ENCODE measurements at regions not wholly inside any gene's neighbourhood (a gene's known extent, or its start where the extent isn't known, plus 50 kb on each side); places are given as distances from the start of the nearest gene placed in this dataset.
"Not testable (repeated sequence)": the region's sequence is repeated elsewhere in the genome, so short reads cannot be mapped to it uniquely, and the experiment has no call there.

GRCh38 chr1:56249234-56249633 is 330.1 kb downstream of the PLPP3 start:
- 0% methylated on average over 2 of the region's 2 CpGs for WGBS (ENCODE audit: insufficient coverage)
- peak; percentile 72 to 84 (median 73) for DNase-seq
- Mint-ChIP-seq H3K36me3 (no peaks in the 10 kb centered on the region), H3K27me3 (ENCODE audit: low read depth in 3 of 3) (peaks cover 0 to 4% (median 0%) of the 10 kb centered on the region in 3 donors), H3K4me3 (peak overlapping the region in 1 of 2 donors; percentile 70), H3K9me3 (peaks cover 0 to 5% (median 1%) of the 10 kb centered on the region in 7 donors), H3K27ac (peak overlapping the region; percentile 48 to 90 (median 83)), H3K4me1 (peaks cover 5% of the 10 kb centered on the region)
- Histone ChIP-seq H3K4me3 (replicated peaks in 1 of 3; ENCODE audit: low read depth in 2 of 3, low read length in 3 of 3) (peak overlapping the region in 1 of 3 experiments; percentile 50), H2AFZ (ENCODE audit: insufficient read depth, low read depth, low read length, poor library complexity, severe bottlenecking) (no peak overlapping the region), H3K79me2 (ENCODE audit: insufficient read depth, low read length) (no peaks in the 10 kb centered on the region), H4K20me1 (ENCODE audit: insufficient read depth, low read length) (no peaks in the 10 kb centered on the region), H3K9me3 (replicated peaks in 1 of 2; ENCODE audit: control insufficient read depth in 1 of 2, insufficient read depth in 1 of 2, low read length in 2 of 2) (no peaks in the 10 kb centered on the region), H3K27ac (ENCODE audit: low read depth in 1 of 2, low read length in 2 of 2) (peak overlapping the region in 1 of 2 donors; percentile 64), H3K36me3 (replicated peaks in 1 of 2; ENCODE audit: control insufficient read depth in 1 of 2, insufficient read depth in 2 of 2, low read length in 2 of 2) (no peaks in the 10 kb centered on the region), H3K27me3 (ENCODE audit: control insufficient read depth in 2 of 2, insufficient read depth in 2 of 2, low read length in 2 of 2) (no peaks in the 10 kb centered on the region), H3K9ac (ENCODE audit: insufficient read depth, low read length, poor library complexity, severe bottlenecking) (no peak overlapping the region), H3K4me1 (ENCODE audit: control insufficient read depth in 1 of 2, insufficient read depth in 2 of 2, low read length in 2 of 2) (peaks cover 21 to 28% of the 10 kb centered on the region in 2 donors), H3K4me2 (replicated peaks; ENCODE audit: extremely low read depth, low read length, poor library complexity, severe bottlenecking) (peak overlapping the region; percentile 67)
- TF ChIP-seq CTCF (IDR thresholded peaks at IDR 0.05): no peak
- intact Hi-C loops (cut with micrococcal nuclease): no loop called here

GRCh38 chr1:56248138-56248537 is 331.2 kb downstream of the PLPP3 start:
- no peak overlapping the region for H2AFZ ChIP-seq (ENCODE audit: insufficient read depth, low read depth, low read length, poor library complexity, severe bottlenecking)
- no peaks in the 10 kb centered on the region for H3K27me3 ChIP-seq (ENCODE audit: control insufficient read depth in 2 of 2, insufficient read depth in 2 of 2, low read length in 2 of 2)
- no peak overlapping the region for H3K9ac ChIP-seq (ENCODE audit: insufficient read depth, low read length, poor library complexity, severe bottlenecking)
- no peaks in the 10 kb centered on the region for H4K20me1 ChIP-seq (ENCODE audit: insufficient read depth, low read length)
- H3K36me3 Mint-ChIP-seq: no peaks in the 10 kb centered on the region
- peaks cover 5% of the 10 kb centered on the region for H3K4me1 Mint-ChIP-seq
- H3K27me3 Mint-ChIP-seq (ENCODE audit: low read depth in 3 of 3): peaks cover 0 to 4% (median 0%) of the 10 kb centered on the region in 3 donors
- no peak for TF ChIP-seq CTCF (IDR thresholded peaks at IDR 0.05)
- H3K9me3 ChIP-seq (replicated peaks in 1 of 2; ENCODE audit: control insufficient read depth in 1 of 2, insufficient read depth in 1 of 2, low read length in 2 of 2): no peaks in the 10 kb centered on the region
- no peaks in the 10 kb centered on the region for H3K36me3 ChIP-seq (replicated peaks in 1 of 2; ENCODE audit: control insufficient read depth in 1 of 2, insufficient read depth in 2 of 2, low read length in 2 of 2)
- WGBS (ENCODE audit: insufficient coverage): no CpG with 5 or more reads among the region's 1 CpG
- H3K27ac Mint-ChIP-seq: no peak overlapping the region
- peaks cover 2 to 9% (median 7%) of the 10 kb centered on the region in 7 donors for H3K9me3 Mint-ChIP-seq
- H3K79me2 ChIP-seq (ENCODE audit: insufficient read depth, low read length): no peaks in the 10 kb centered on the region
- no peak overlapping the region for H3K4me2 ChIP-seq (replicated peaks; ENCODE audit: extremely low read depth, low read length, poor library complexity, severe bottlenecking)
- H3K4me3 ChIP-seq (replicated peaks in 1 of 3; ENCODE audit: low read depth in 2 of 3, low read length in 3 of 3): no peak overlapping the region
- H3K4me3 Mint-ChIP-seq: no peak overlapping the region
- no peak overlapping the region for H3K27ac ChIP-seq (ENCODE audit: low read depth in 1 of 2, low read length in 2 of 2)
- DNase-seq: no peak
- H3K4me1 ChIP-seq (ENCODE audit: control insufficient read depth in 1 of 2, insufficient read depth in 2 of 2, low read length in 2 of 2): peaks cover 21 to 28% of the 10 kb centered on the region in 2 donors
- intact Hi-C loops (cut with micrococcal nuclease): no loop called here

GRCh38 chr1:56246726-56247125 is 332.6 kb downstream of the PLPP3 start:
- H3K9me3 Mint-ChIP-seq: peaks cover 2 to 20% (median 14%) of the 10 kb centered on the region in 7 donors
- WGBS (ENCODE audit: insufficient coverage): no CpG with 5 or more reads among the region's 2 CpGs

More at GRCh38 chr1:56246726-56247125, 332.6 kb downstream of the PLPP3 start:
- intact Hi-C loops (cut with micrococcal nuclease); H3K9ac ChIP-seq (ENCODE audit: insufficient read depth, low read length, poor library complexity, severe bottlenecking); H3K4me1 Mint-ChIP-seq; H2AFZ ChIP-seq (ENCODE audit: insufficient read depth, low read depth, low read length, poor library complexity, severe bottlenecking); H3K27me3 Mint-ChIP-seq (ENCODE audit: low read depth in 3 of 3); H3K4me2 ChIP-seq (replicated peaks; ENCODE audit: extremely low read depth, low read length, poor library complexity, severe bottlenecking); H3K27ac ChIP-seq (ENCODE audit: low read depth in 1 of 2, low read length in 2 of 2); H3K36me3 Mint-ChIP-seq; H3K9me3 ChIP-seq (replicated peaks in 1 of 2; ENCODE audit: control insufficient read depth in 1 of 2, insufficient read depth in 1 of 2, low read length in 2 of 2); H3K79me2 ChIP-seq (ENCODE audit: insufficient read depth, low read length); H3K27me3 ChIP-seq (ENCODE audit: control insufficient read depth in 2 of 2, insufficient read depth in 2 of 2, low read length in 2 of 2); H3K4me3 ChIP-seq (replicated peaks in 1 of 3; ENCODE audit: low read depth in 2 of 3, low read length in 3 of 3); H3K4me3 Mint-ChIP-seq; DNase-seq; H3K27ac Mint-ChIP-seq; H3K36me3 ChIP-seq (replicated peaks in 1 of 2; ENCODE audit: control insufficient read depth in 1 of 2, insufficient read depth in 2 of 2, low read length in 2 of 2); H4K20me1 ChIP-seq (ENCODE audit: insufficient read depth, low read length): not testable (repeated sequence)
- H3K4me1 ChIP-seq (ENCODE audit: control insufficient read depth in 1 of 2, insufficient read depth in 2 of 2, low read length in 2 of 2): peaks cover 21 to 28% of the 10 kb centered on the region in 2 donors

Measured in CD14-positive monocyte (primary cell).